ENCODE measurements at regions not wholly inside any gene's neighbourhood (a gene's known extent, or its start where the extent isn't known, plus 50 kb on each side); places are given as distances from the start of the nearest gene placed in this dataset.

- no peak for TF ChIP-seq CTCF (IDR thresholded peaks at IDR 0.05; ENCODE audit: low read depth, low read length)
- no peak for DNase-seq
- Histone ChIP-seq H3K36me3 (no peaks in the 10 kb centered on the region), H3K4me1 (no peaks in the 10 kb centered on the region), H3K27me3 (no peaks in the 10 kb centered on the region), H3K4me3 (ENCODE audit: low read depth, low read length) (no peak overlapping the region), H3K9me3 (no peaks in the 10 kb centered on the region)
These were observed 272.3 kb upstream of the RPS6KA3 start for GRCh38 chrX:20538974-20539373.

GRCh38 chrX:20531667-20532066 lies 265.0 kb upstream of the RPS6KA3 start:
- Histone ChIP-seq H3K36me3 (no peaks in the 10 kb centered on the region), H3K9me3 (no peaks in the 10 kb centered on the region), H3K4me3 (ENCODE audit: low read depth, low read length) (no peak overlapping the region), H3K4me1 (peaks cover 9% of the 10 kb centered on the region), H3K27me3 (no peaks in the 10 kb centered on the region)
- TF ChIP-seq CTCF (IDR thresholded peaks at IDR 0.05; ENCODE audit: low read depth, low read length) = no peak
- DNase-seq = no peak

- Histone ChIP-seq H3K9me3 (no peaks in the 10 kb centered on the region), H3K4me1 (peaks cover 9% of the 10 kb centered on the region), H3K4me3 (ENCODE audit: low read depth, low read length) (peak overlapping the region; percentile 59), H3K36me3 (no peaks in the 10 kb centered on the region), H3K27me3 (no peaks in the 10 kb centered on the region)
- peak; percentile 54 for DNase-seq
- TF ChIP-seq CTCF (IDR thresholded peaks at IDR 0.05; ENCODE audit: low read depth, low read length) = peak; percentile 67
These were observed 263.8 kb upstream of the RPS6KA3 start for GRCh38 chrX:20530406-20530921.

- peaks cover 9% of the 10 kb centered on the region for H3K4me1 ChIP-seq
- DNase-seq = no peak
- peak overlapping the region; percentile 7; the same call in 1 of the 2 replicates for H3K4me3 ChIP-seq (ENCODE audit: low read depth, low read length)
- no peak for TF ChIP-seq CTCF (IDR thresholded peaks at IDR 0.05; ENCODE audit: low read depth, low read length)
- no peaks in the 10 kb centered on the region for H3K36me3 ChIP-seq
- no peaks in the 10 kb centered on the region for H3K27me3 ChIP-seq
- H3K9me3 ChIP-seq = no peaks in the 10 kb centered on the region
These were observed 263.0 kb upstream of the RPS6KA3 start for GRCh38 chrX:20529711-20530110.

GRCh38 chrX:20529301-20529700 lies 262.6 kb upstream of the RPS6KA3 start:
- peak; percentile 4; the same call in 1 of the 2 replicates for TF ChIP-seq CTCF (IDR thresholded peaks at IDR 0.05; ENCODE audit: low read depth, low read length)
- Histone ChIP-seq H3K4me3 (ENCODE audit: low read depth, low read length) (peak overlapping the region; percentile 7; the same call in 1 of the 2 replicates), H3K36me3 (no peaks in the 10 kb centered on the region), H3K9me3 (no peaks in the 10 kb centered on the region), H3K4me1 (peaks cover 9% of the 10 kb centered on the region), H3K27me3 (no peaks in the 10 kb centered on the region)
- DNase-seq = no peak

GRCh38 chrX:20527558-20528011 lies 260.9 kb upstream of the RPS6KA3 start:
- Histone ChIP-seq H3K9me3 (no peaks in the 10 kb centered on the region), H3K4me3 (ENCODE audit: low read depth, low read length) (peak overlapping the region; percentile 33), H3K4me1 (peaks cover 9% of the 10 kb centered on the region), H3K36me3 (no peaks in the 10 kb centered on the region), H3K27me3 (no peaks in the 10 kb centered on the region)
- TF ChIP-seq CTCF (IDR thresholded peaks at IDR 0.05; ENCODE audit: low read depth, low read length) = 0 out of 2 replicates have a peak, but pooled peaks have one; percentile 22
- peak; percentile 46 for DNase-seq
